Activated CD4-positive, alpha-beta T cell treated with anti-CD3 and anti-CD28 coated beads, Interleukin-2, amount 10 ng/mL, durations not matched to agents 24 days and 14 days (primary cell): ENCODE measurements at regions not wholly inside any gene's neighbourhood (a gene's known extent, or its start where the extent isn't known, plus 50 kb on each side); places are given as distances from the start of the nearest gene placed in this dataset.
"Not testable (repeated sequence)": the region's sequence is repeated elsewhere in the genome, so short reads cannot be mapped to it uniquely, and the experiment has no call there.

Experiments
- DNase-seq: peaks from one replicate; pipeline ENCODE4 v3.0.0; 2022
- H3K27ac Mint-ChIP-seq: one replicate; pipeline ENCODE4 v1.8.0; 2022; ENCODE audit warnings: mild to moderate bottlenecking, mixed read lengths
- H3K27me3 Mint-ChIP-seq: one replicate; pipeline ENCODE4 v1.8.0; 2022; ENCODE audit warnings: mixed read lengths
- H3K36me3 Mint-ChIP-seq: one replicate; pipeline ENCODE4 v1.8.0; 2022; ENCODE audit warnings: low read depth, mild to moderate bottlenecking, mixed read lengths
- H3K4me1 Mint-ChIP-seq: one replicate; pipeline ENCODE4 v1.8.0; 2021; ENCODE audit warnings: mixed read lengths
- H3K4me3 Mint-ChIP-seq: one replicate; pipeline ENCODE4 v1.8.0; 2022; ENCODE audit warnings: mild to moderate bottlenecking, moderate library complexity, mixed read lengths
- H3K9me3 Mint-ChIP-seq: one replicate; pipeline ENCODE4 v1.8.0; 2021; ENCODE audit warnings: mixed read lengths
- intact Hi-C: fragments of 100-400 bp; cut with micrococcal nuclease; formaldehyde crosslinking; loops from one replicate; pipeline ENCODE4 v1.15.1; 2023

DNA sequence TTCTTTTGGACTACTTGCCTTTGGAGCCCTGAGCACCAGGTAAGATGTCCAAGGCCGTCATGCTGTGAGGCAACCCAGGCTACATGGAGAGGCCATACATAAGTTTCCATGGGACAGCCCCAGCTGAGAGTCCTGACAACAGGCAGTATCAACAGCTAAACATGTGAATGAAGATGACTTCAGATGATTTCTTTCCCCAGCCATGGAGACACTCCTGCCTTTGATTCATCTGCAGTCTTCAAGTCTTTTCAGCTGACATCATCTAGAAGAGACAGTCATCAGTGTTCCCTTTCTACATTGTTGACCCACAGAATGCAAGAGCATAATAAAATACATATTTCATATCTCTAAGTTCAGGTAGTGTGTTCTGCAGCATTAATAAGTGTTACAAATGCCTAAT, 398.7 kb downstream of the BTG1 start:
- DNase-seq: no peak
- H3K27me3 Mint-ChIP-seq: no peaks in the 10 kb centered on the region
- H3K36me3 Mint-ChIP-seq: no peaks in the 10 kb centered on the region
- H3K27ac Mint-ChIP-seq: no peak overlapping the region
- H3K4me1 Mint-ChIP-seq: no peaks in the 10 kb centered on the region
- intact Hi-C loops: no loop called here
- H3K9me3 Mint-ChIP-seq: peaks cover 3% of the 10 kb centered on the region
- no peak overlapping the region for H3K4me3 Mint-ChIP-seq

DNA sequence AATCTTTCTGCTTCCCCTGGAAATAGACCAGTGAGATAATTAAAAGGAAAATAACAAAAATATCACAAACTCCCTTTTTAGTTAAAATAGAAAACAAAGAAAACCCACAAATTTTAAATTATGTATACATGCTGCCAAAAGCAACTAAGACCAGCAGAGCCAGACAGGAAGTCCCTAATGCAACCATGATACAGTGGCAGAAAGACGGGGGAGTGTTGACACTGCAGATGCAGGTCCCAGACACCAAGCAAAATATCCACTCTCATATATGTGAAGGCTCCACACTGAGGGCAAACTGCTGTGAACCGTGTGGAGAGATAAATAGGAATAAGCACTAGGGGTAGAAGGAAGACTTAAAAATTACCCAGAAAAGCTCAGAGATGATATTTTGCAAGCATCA, 401.0 kb downstream of the BTG1 start:
- H3K4me1 Mint-ChIP-seq: no peaks in the 10 kb centered on the region
- DNase-seq: no peak
- H3K9me3 Mint-ChIP-seq: peaks cover 4% of the 10 kb centered on the region
- no peak overlapping the region for H3K4me3 Mint-ChIP-seq
- intact Hi-C loops: no loop called here
- no peaks in the 10 kb centered on the region for H3K27me3 Mint-ChIP-seq
- no peak overlapping the region for H3K27ac Mint-ChIP-seq
- H3K36me3 Mint-ChIP-seq: no peaks in the 10 kb centered on the region

DNA sequence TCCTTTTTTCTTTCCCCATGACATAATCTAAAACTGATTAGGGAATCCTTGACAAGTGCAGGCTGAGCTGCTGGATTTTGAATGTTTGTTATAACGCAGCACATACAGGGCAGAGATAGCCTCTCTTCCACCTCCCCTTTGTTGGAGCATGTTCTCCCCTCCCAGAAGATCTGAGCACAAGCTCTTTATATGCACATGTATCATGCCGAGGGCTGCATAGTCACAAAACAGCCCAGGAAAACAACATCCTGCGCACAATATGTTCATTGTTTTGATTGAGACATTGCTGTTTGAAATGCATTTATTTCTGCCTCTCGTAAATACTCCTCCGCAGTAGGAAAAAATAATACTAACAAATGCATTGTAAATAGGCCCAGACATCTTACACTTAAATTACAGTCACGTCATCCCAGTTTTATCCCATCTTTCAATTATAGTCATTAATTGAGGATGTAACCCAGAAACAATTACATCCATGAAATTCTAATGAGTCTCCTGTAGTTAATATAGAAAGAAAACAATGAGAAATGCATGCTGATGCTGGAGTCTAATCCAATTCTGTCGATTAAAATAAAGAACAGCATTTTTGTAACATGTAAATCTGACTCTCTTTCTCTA, 401.8 kb downstream of the BTG1 start:
- no peak overlapping the region for H3K4me3 Mint-ChIP-seq
- no peaks in the 10 kb centered on the region for H3K36me3 Mint-ChIP-seq
- DNase-seq: no peak
- H3K4me1 Mint-ChIP-seq: no peaks in the 10 kb centered on the region
- H3K27me3 Mint-ChIP-seq: no peaks in the 10 kb centered on the region
- H3K9me3 Mint-ChIP-seq: peaks cover 4% of the 10 kb centered on the region
- H3K27ac Mint-ChIP-seq: no peak overlapping the region
- intact Hi-C loops: no loop called here

DNA sequence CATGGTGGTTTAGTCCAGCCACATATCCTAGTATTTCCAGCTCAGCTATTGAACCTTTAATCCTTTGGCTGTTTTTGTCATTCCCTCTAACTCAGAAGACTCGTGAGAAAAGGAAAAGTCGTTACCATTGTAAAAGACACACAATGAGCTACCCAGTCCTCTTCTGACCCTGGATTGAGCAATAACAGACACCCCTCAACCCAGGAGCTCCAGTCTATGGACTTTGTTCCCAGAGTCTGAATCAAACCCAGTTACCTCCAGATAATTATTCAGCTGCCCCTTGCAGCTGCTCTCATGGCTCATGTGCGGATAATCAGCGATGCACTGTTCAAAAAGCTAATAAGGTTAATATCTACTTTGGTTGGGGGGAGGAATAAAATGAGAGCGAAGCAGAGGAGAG, 402.4 kb downstream of the BTG1 start:
- Mint-ChIP-seq H3K4me1 (no peaks in the 10 kb centered on the region), H3K36me3 (no peaks in the 10 kb centered on the region), H3K27me3 (no peaks in the 10 kb centered on the region), H3K9me3 (peaks cover 5% of the 10 kb centered on the region), H3K27ac (no peak overlapping the region), H3K4me3 (no peak overlapping the region)
- DNase-seq: no peak
- intact Hi-C loops: no loop called here

DNA sequence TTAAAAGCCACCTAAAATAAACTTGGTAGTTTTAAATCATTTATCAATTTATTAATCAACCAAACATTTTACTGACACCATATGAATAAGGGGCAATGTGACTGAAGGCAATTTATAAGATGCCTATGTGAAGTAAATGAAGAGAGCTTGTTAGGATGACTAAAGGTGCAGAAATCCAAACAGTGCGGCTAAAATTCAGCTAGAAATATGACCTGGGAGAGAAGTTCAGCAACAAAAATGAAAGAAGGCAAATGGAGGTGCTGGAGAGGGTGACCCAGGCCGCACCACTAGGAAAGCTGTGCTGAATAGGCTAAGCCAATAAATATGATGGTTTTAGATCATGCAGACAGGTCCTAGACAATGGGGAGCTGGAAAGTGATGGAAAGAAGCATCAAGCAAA, 403.7 kb downstream of the BTG1 start:
- Mint-ChIP-seq H3K4me1 (no peaks in the 10 kb centered on the region), H3K4me3 (no peak overlapping the region), H3K9me3 (peaks cover 11% of the 10 kb centered on the region), H3K27ac (no peak overlapping the region), H3K36me3 (no peaks in the 10 kb centered on the region), H3K27me3 (no peaks in the 10 kb centered on the region)
- intact Hi-C loops: no loop called here
- DNase-seq: no peak

DNA sequence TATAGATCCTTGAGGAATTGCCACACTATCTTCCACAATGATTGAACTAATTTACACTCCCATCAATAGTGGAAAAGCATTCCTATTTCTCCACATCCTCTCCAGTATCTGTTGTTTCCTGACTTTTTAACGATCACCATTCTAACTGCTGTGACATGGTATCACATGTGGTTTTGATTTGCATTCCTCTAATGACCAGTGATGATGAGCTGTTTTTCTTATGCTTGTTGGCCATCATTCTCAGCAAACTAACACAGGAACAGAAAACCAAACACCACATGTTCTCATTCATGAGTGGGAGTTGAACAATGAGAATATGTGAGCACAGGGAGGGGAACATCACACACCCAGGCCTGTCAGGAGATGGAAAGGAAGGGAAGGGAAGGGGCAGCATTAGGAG, 411.8 kb downstream of the BTG1 start:
- H3K27me3 Mint-ChIP-seq, intact Hi-C loops, H3K4me1 Mint-ChIP-seq, H3K36me3 Mint-ChIP-seq, DNase-seq, H3K4me3 Mint-ChIP-seq, H3K27ac Mint-ChIP-seq: not testable (repeated sequence)
- H3K9me3 Mint-ChIP-seq: peaks cover 25% of the 10 kb centered on the region

DNA sequence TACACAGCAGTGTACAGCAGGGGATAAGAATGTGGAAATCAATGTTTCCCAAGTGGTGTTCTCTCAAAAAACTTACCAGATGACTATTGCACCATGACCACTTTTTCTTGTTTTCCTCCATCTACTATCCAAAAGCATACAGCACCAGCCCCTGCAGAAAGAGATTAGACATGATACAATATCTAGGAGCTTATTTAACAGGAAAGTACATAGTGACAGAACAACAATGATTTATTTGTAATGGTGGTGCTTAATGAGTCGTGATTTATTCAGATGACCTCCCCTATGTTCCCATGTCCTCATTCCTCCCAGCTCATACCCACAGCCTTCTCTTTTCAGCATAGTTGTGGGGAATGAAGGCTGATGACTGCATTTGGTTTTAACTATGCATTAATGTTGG, 413.6 kb downstream of the BTG1 start:
- H3K27me3 Mint-ChIP-seq: no peaks in the 10 kb centered on the region
- H3K9me3 Mint-ChIP-seq: peaks cover 19% of the 10 kb centered on the region
- H3K27ac Mint-ChIP-seq: no peak overlapping the region
- H3K4me3 Mint-ChIP-seq: no peak overlapping the region
- no peaks in the 10 kb centered on the region for H3K4me1 Mint-ChIP-seq
- DNase-seq: no peak
- H3K36me3 Mint-ChIP-seq: no peaks in the 10 kb centered on the region
- intact Hi-C loops: no loop called here

DNA sequence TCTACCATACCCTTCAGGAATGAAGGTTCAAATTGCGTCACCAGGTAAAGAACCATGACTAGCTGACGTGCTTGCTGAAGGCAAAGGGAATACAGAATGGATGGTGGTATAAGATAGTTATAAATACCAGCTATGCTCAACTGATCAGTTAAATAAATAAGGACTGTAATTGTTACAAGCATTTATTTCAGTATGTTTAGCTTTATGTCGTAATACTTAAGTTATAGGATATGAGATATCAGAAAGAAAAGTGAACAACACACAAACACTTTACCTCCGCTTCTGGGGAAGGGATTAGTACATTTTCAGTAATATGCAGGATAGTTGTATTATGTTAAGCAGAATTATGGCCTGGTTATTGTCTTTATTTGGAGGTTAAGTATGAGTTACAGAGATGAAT, 416.1 kb downstream of the BTG1 start:
- H3K27me3 Mint-ChIP-seq: no peaks in the 10 kb centered on the region
- no peak overlapping the region for H3K27ac Mint-ChIP-seq
- DNase-seq: no peak
- peaks cover 11% of the 10 kb centered on the region for H3K9me3 Mint-ChIP-seq
- no peak overlapping the region for H3K4me3 Mint-ChIP-seq
- no peaks in the 10 kb centered on the region for H3K4me1 Mint-ChIP-seq
- no peaks in the 10 kb centered on the region for H3K36me3 Mint-ChIP-seq
- intact Hi-C loops: no loop called here

DNA sequence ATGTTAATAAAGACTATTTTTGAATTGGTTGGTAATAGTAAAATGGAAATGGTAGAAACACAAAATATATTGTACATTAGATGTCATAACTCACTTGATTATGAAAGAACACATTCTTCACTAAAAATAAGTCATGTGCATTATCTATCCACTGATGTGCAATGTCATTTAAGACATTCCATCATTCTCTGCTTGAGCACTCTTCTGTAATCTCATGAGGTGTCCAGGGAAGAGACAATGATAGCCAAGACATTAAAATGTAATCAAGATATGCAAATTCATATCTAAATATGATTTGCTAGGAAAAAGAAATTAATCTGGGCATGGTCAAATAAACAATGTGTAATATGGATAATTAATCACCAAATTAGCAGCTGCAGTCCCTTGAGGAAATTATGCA, 422.5 kb downstream of the BTG1 start:
- Mint-ChIP-seq H3K9me3 (peaks cover 7% of the 10 kb centered on the region), H3K4me1 (peaks cover 2% of the 10 kb centered on the region), H3K36me3 (no peaks in the 10 kb centered on the region), H3K4me3 (no peak overlapping the region), H3K27ac (no peak overlapping the region), H3K27me3 (no peaks in the 10 kb centered on the region)
- no peak for DNase-seq
- intact Hi-C loops: loop anchor here (5.0 kb wide), 1 partner anchor 36 kb away; no protein-coding TSS in a partner anchor

DNA sequence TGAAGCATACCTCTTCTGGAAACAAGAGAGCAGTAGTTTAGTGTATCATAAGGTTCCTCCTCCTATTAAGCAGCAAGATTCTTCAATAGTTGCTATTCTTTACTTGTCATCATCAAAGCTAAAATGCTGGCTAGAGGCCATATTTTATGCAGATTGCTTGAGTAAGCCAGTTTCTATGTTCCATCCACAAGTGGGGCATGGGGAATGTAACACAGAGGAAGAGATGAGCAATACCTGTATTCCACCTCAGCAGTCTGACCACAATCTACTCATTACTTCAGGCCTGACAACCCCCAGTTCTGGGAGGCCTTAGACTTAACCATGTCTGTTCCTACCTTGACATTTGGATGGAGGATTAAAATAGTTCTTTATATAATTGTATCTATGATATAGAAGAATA, 423.6 kb downstream of the BTG1 start:
- Mint-ChIP-seq H3K4me1 (peaks cover 2% of the 10 kb centered on the region), H3K27me3 (no peaks in the 10 kb centered on the region), H3K27ac (no peak overlapping the region), H3K36me3 (no peaks in the 10 kb centered on the region), H3K9me3 (peaks cover 7% of the 10 kb centered on the region), H3K4me3 (no peak overlapping the region)
- DNase-seq: no peak
- intact Hi-C loops: loop anchor here (5.0 kb wide), 1 partner anchor 35 kb away; no protein-coding TSS in a partner anchor

DNA sequence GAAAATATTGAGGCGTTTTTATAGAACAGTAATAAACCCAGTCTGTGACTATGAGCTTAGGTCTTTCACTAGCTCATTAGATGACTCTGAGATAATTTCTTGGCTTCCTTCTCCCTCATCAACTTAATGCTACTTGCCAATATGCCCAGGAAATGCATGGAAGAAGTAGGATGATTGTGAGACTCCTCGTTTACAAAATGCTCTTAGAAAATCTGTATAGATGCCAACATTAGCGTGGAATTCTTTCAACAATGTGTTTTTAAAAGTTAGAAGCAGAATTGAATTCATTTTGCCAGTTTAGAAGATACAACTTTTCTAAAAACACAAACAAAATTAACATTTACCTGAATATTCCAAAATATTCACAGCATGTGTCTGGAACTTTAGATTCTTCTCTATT, 424.6 kb downstream of the BTG1 start:
- no peak for DNase-seq
- Mint-ChIP-seq H3K27me3 (no peaks in the 10 kb centered on the region), H3K9me3 (peaks cover 7% of the 10 kb centered on the region), H3K36me3 (no peaks in the 10 kb centered on the region), H3K27ac (no peak overlapping the region), H3K4me1 (peaks cover 2% of the 10 kb centered on the region), H3K4me3 (no peak overlapping the region)
- intact Hi-C loops: loop anchor here (5.0 kb wide), 1 partner anchor 34 kb away; no protein-coding TSS in a partner anchor

DNA sequence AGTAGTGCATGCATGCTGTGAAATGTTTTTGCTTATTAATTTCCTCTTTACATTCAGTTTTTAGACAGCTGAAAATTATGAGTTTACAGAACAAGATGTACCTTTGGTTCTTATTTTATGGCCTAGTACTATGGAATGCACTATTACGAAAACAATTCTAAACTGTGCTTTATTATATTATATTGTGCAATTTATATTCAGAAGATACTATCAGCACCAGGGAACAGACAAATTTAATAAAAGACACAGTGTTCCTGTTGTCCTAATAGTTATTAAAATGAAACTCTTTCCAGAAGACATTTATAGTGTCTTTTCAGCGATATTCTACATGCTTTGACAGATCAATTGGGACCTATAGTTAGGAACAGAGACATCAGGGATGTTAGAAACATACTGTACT, 427.3 kb downstream of the BTG1 start:
- Mint-ChIP-seq H3K36me3 (no peaks in the 10 kb centered on the region), H3K27ac (no peak overlapping the region), H3K27me3 (no peaks in the 10 kb centered on the region), H3K4me1 (peaks cover 2% of the 10 kb centered on the region), H3K4me3 (no peak overlapping the region), H3K9me3 (no peaks in the 10 kb centered on the region)
- no peak for DNase-seq
- intact Hi-C loops: no loop called here

DNA sequence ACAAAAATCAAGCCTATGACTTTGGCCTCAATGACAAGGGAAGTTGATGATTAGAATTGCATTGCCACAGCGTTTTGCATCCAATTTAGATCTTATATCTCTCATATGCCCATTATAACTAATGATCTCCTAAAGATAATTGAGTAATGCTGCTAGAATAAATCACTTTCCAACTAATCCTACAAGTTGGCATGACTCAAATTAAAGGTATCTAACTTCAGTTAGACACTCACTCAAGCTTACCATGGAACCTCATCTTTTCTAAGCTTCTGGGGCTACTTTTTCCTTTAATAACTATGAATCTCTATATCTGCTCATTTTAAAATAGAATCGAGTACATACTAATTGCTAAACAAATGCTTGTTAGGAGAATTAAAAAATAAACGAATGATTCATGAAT, 427.8 kb downstream of the BTG1 start:
- Mint-ChIP-seq H3K9me3 (peaks cover 4% of the 10 kb centered on the region), H3K4me3 (no peak overlapping the region), H3K4me1 (peaks cover 2% of the 10 kb centered on the region), H3K27ac (no peak overlapping the region), H3K27me3 (no peaks in the 10 kb centered on the region), H3K36me3 (no peaks in the 10 kb centered on the region)
- intact Hi-C loops: no loop called here
- no peak for DNase-seq

DNA sequence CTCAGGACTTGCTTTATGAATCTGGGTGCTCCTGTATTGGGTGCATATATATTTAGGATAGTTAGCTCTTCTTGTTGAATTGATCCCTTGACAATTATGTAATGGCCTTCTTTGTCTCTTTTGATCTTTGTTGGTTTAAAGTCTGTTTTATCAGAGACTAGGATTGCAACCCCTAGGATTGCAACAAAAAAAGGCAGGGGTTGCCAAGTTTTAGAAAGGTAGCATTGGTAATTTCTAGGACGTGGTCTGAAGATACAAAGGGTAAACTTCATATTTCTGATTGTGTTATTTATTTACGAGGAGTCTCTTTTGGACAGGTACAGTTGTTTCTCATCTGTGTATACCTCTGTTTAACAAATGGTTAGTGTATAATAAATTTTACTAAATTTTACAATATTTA, 433.7 kb downstream of the BTG1 start:
- H3K36me3 Mint-ChIP-seq, DNase-seq, H3K27ac Mint-ChIP-seq, H3K4me3 Mint-ChIP-seq, H3K27me3 Mint-ChIP-seq, H3K4me1 Mint-ChIP-seq, H3K9me3 Mint-ChIP-seq, intact Hi-C loops: not testable (repeated sequence)

DNA sequence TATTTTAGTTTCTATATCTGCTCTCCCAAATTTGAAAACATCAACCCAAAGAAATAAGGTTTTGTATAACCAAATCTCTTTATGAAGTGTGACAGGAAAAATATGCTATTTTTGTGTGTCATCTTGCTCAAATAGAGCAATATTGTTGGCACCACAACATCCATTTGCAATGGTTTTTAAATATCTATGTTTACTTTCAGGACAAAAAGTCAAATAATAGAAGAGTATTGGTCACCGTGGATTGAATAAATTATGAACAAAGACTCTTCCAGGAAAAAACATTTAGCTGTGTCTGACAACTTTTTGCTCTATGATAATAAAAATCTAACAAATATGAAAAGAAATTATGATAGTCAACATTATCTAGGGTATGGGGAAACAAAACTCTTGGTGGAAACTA, 439.2 kb downstream of the BTG1 start:
- Mint-ChIP-seq H3K4me1 (no peaks in the 10 kb centered on the region), H3K9me3 (peaks cover 7% of the 10 kb centered on the region), H3K4me3 (no peak overlapping the region), H3K27ac (no peak overlapping the region), H3K36me3 (no peaks in the 10 kb centered on the region), H3K27me3 (no peaks in the 10 kb centered on the region)
- no peak for DNase-seq
- intact Hi-C loops: no loop called here
